ENCODE measurements at regions not wholly inside any gene's neighbourhood (a gene's known extent, or its start where the extent isn't known, plus 50 kb on each side); places are given as distances from the start of the nearest gene placed in this dataset.

GRCh38 chr15:70318594-70319465 lies 221.1 kb upstream of the TLE3 start:
- TF ChIP-seq, protein P1, sequence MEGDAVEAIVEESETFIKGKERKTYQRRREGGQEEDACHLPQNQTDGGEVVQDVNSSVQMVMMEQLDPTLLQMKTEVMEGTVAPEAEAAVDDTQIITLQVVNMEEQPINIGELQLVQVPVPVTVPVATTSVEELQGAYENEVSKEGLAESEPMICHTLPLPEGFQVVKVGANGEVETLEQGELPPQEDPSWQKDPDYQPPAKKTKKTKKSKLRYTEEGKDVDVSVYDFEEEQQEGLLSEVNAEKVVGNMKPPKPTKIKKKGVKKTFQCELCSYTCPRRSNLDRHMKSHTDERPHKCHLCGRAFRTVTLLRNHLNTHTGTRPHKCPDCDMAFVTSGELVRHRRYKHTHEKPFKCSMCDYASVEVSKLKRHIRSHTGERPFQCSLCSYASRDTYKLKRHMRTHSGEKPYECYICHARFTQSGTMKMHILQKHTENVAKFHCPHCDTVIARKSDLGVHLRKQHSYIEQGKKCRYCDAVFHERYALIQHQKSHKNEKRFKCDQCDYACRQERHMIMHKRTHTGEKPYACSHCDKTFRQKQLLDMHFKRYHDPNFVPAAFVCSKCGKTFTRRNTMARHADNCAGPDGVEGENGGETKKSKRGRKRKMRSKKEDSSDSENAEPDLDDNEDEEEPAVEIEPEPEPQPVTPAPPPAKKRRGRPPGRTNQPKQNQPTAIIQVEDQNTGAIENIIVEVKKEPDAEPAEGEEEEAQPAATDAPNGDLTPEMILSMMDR (IDR thresholded peaks at IDR 0.05) = no peak
- TF ChIP-seq POLR2A (IDR thresholded peaks at IDR 0.05) = no peak
